ENCODE measurements at regions not wholly inside any gene's neighbourhood (a gene's known extent, or its start where the extent isn't known, plus 50 kb on each side); places are given as distances from the start of the nearest gene placed in this dataset.

- FAIRE-seq, result no peak
These were observed 654.0 kb upstream of the MKI67 start for GRCh38 chr10:128780156-128780761.

- no peak for FAIRE-seq
These were observed 655.4 kb upstream of the MKI67 start for GRCh38 chr10:128781637-128782036.

DNA sequence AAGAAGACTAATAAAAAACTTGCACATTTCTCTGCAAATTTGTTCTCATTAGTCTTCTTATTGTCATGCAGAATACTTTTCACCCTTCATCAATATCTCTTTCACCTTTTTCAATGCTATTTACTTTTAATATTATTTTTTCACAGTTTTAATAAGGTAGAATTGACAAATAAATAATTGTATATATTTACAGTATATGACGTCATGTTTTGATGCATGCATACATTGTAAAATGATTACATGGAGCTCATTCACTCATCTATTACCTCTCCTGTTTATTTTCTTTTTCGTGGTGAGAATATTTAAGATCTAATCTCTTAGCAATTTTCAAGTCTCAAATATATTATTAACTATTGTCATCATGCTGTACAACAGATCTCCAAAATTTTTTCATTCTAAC is 658.2 kb upstream of the MKI67 start:
- FAIRE-seq, result no peak

- FAIRE-seq, result no peak
These were observed 666.4 kb upstream of the MKI67 start for GRCh38 chr10:128792426-128793140.

GRCh38 chr10:128793726-128794655 is 667.8 kb upstream of the MKI67 start:
- FAIRE-seq, result no peak

DNA sequence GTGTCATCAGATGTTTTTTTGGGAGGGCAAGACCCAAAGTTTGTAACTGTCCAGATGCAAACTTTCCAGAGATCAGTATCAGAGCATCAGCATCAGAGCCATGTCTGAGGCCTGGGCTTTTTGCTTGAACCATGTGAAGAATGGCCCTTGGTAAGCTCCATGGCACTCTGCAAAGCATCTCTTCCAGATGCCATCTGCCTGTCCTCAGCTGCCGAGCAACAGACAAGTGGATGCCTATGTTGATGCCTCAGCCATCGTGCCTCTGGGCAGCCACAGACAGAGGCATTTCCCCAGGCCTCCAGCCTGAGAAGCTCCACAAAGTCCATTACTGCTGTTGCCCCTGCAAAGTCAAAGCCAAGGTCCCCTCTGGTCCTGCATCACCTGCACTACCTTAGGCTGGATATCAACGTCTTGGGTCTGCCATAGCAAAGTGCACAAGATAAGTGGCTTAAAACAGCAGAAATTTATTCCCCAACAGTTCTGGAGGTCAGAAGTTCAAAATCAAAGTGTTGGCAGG is 670.2 kb upstream of the MKI67 start:
- FAIRE-seq, result no peak

GRCh38 chr10:128802062-128802461 is 665.0 kb upstream of the MGMT start:
- no peak for FAIRE-seq

- no peak for FAIRE-seq
These were observed 663.3 kb upstream of the MGMT start for GRCh38 chr10:128803790-128804189.

- FAIRE-seq, result no peak
These were observed 662.6 kb upstream of the MGMT start for GRCh38 chr10:128804411-128804810.

GRCh38 chr10:128808921-128809440 is 658.1 kb upstream of the MGMT start:
- no peak for FAIRE-seq

DNA sequence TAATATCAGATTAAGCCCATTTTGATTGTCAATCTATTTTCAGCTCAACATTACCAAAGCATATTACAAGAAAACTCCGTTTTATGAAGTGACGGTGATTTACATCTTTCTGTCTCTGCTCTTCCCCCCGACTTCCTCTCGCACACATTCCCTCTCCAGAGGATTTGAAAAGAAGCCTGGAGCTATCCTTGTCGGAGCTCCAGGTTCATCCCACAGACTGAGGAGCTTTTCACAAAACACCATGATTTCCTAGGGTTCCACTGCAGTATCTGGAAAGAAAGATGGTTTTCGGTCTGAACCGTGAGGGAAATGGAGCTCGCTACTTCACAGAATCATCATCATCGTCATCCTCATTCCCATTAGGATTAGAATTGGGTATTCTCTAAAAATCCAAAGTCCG is 655.5 kb upstream of the MGMT start:
- no peak for FAIRE-seq

GRCh38 chr10:128812000-128812399 is 655.0 kb upstream of the MGMT start:
- FAIRE-seq, result no peak

GRCh38 chr10:128813574-128813973 is 653.5 kb upstream of the MGMT start:
- FAIRE-seq, result no peak

GRCh38 chr10:128814024-128814423 is 653.0 kb upstream of the MGMT start:
- no peak for FAIRE-seq

- FAIRE-seq, result no peak
These were observed 652.3 kb upstream of the MGMT start for GRCh38 chr10:128814782-128815181.

DNA sequence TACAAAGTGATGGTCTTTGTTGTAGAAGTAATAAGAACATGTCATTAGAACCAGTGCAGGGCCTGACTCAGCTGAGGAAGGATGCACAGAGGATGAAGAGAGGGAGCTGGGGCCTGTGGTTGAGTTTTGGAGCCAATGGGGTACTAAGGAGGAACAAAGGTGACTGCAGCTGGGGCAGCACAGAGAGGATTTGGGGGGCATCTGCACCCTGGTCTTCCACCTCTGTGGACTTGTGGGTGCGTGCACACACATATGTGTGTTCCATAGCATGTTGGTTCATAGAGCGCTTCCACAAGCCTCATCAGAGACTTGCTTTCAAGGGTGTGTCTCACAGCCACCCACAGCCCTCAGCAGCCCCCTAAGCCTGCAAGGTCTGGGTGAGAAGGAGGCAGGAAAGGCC is 650.3 kb upstream of the MGMT start:
- no peak for FAIRE-seq

- no peak for FAIRE-seq
These were observed 649.4 kb upstream of the MGMT start for GRCh38 chr10:128817636-128818035.

- no peak for FAIRE-seq
These were observed 646.4 kb upstream of the MGMT start for GRCh38 chr10:128820663-128821062.

- FAIRE-seq, result no peak
These were observed 643.8 kb upstream of the MGMT start for GRCh38 chr10:128823201-128823600.

- FAIRE-seq, result no peak
These were observed 641.4 kb upstream of the MGMT start for GRCh38 chr10:128825626-128826025.

DNA sequence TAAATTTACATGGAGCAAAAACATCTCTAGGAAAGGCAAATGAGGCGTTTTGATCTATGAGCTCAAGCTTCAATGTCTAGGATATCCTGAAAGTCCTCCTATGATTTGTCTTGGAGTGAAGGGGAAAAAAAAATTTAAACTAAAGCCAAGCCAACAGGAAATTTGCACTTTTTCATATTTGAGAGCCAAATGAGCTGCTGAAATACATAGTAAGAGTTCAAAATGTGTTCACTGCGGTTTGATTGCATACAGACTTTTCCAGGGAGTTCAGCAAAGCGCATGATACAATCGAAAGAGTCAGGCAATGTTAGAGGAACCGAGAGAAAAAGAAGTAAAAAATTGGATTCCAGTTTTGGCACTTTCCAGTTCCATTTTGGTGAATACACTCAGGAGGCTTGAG is 633.4 kb upstream of the MGMT start:
- FAIRE-seq, result no peak

- no peak for FAIRE-seq
These were observed 631.7 kb upstream of the MGMT start for GRCh38 chr10:128835361-128835760.

- FAIRE-seq, result no peak
These were observed 629.6 kb upstream of the MGMT start for GRCh38 chr10:128837478-128837877.

Measured in A204.1 (cell line).